GOT3 (cell line): ENCODE measurements at regions not wholly inside any gene's neighbourhood (a gene's known extent, or its start where the extent isn't known, plus 50 kb on each side); places are given as distances from the start of the nearest gene placed in this dataset.

ENCODE experiments used
- DNase-seq: peaks from one replicate; lab custom pipeline; 2025; ENCODE audit warnings: mixed read lengths; lab: John Stamatoyannopoulos, UW

- no peak for DNase-seq
These were observed 129.2 kb downstream of the RPS24 start for GRCh38 chr10:78162853-78163252.

DNA sequence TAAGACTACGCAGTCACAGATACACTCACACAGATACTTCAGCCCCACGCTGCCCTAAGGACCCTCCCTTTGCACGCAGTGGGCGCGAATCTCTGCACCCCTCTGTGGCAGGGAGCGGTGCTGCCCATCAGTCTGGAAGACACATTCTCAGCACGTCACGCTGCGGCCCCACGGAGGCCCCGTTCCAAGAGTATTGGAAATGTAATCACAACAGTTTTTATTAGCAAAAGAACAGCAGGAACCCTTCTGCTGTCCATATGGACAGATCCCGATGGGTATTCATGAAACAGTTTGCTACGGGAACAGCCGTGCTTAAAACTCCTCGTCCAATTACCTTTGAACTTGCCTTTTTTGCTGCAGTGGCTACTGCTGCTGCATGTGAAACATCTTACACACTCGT lies 131.0 kb downstream of the RPS24 start:
- no peak for DNase-seq

- DNase-seq, result no peak
These were observed 131.5 kb downstream of the RPS24 start for GRCh38 chr10:78165172-78165571.

DNA sequence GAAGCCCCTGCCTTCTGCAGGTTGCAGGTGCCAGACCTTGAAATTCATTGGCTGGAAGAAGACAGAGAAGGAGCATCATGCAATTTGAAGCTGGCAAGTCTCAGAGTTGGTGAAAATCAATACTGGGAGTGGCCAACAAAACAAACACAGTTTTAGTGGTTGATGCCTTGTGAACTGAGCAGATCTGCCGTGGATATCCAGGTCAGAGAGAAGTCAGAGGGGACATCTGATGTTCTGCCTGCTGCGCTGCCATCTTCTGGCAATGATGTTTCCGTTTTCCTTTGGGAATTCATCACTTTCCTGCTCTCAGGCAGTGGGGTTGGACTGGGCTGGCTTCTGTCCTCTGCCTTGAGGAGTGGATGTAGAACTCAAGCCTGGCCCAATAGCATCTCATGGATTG lies 132.0 kb downstream of the RPS24 start:
- no peak for DNase-seq

DNA sequence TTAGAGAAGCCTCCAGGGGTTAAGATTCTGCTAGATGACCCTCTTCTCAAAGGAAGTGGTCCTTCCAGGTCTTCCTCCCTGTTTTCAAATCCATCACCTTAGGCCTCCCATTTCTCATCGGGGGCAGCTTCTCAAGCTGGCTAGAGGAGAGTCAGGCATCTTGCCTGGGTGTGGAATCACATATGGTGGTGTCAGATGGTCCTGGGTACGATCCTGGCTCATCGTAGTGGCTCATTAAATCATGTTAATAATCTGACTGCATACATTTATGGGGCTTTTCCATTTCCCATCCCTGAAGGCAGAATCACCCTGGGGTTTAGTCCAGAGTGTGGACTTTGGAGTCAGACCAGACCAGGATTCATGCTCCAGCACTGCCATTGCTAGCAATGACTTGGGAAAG lies 132.6 kb downstream of the RPS24 start:
- DNase-seq, result no peak

- DNase-seq, result no peak
These were observed 135.6 kb downstream of the RPS24 start for GRCh38 chr10:78169214-78169613.

GRCh38 chr10:78170026-78170475 lies 136.4 kb downstream of the RPS24 start:
- no peak for DNase-seq

- DNase-seq, result no peak
These were observed 138.2 kb downstream of the RPS24 start for GRCh38 chr10:78171633-78172400.

DNA sequence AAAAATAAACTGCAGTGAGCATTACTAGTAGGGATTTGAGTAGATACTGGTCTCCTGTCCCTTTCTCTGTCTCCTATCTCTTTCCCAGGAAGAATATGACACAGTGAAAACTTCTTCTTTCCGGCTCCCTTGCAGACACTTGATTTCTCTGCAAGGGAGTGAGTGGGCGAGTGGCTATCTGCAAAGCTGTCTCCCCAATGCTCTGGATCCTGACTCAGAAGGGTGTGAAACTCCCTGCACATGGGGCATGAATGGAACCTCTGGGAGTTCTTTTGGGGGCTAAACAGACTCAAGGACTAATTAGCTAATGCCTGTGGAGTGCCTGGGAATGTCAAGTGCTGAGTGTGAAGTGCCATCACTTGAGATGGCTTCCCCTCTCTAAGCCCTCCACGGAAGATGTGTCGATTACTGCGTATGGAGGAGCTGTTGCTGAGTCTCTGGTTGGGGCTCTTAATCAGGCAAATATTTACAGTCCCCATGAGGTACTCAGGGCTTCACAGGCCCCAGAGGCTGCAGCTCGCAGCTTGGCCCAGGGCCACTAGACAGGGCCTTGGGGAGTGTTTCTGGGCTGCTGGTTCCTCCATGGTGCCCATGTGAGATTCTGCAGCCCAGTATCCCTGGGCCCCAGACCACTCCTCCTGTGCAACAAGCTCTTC lies 139.8 kb downstream of the RPS24 start:
- DNase-seq, result no peak

DNA sequence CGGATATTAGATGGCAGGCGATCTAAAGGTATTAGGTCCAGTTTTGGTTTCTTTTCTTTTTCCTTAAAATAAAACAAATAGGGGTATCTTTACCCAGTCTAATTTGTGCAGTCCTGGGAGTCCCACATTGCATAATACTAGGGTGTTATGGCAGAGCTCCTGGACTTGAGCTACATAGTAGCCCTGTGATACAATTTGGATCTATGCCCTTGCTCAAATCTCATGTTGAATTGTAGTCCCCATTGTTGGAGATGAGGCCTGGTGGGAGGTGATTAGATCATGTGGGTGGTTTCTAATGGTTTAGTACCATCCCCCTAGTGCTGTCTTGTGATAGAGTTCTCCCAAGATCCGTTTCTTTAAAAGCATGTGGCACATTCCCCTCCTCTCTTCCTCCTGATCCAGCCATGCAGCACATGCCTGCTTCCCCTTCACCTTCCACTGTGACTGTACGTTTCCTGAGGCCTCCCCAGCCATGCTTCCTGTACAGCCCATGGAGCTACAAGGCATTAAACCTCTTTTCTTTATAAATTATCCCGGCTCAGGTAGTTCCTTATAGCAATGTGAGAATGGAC lies 141.9 kb downstream of the RPS24 start:
- no peak for DNase-seq

DNA sequence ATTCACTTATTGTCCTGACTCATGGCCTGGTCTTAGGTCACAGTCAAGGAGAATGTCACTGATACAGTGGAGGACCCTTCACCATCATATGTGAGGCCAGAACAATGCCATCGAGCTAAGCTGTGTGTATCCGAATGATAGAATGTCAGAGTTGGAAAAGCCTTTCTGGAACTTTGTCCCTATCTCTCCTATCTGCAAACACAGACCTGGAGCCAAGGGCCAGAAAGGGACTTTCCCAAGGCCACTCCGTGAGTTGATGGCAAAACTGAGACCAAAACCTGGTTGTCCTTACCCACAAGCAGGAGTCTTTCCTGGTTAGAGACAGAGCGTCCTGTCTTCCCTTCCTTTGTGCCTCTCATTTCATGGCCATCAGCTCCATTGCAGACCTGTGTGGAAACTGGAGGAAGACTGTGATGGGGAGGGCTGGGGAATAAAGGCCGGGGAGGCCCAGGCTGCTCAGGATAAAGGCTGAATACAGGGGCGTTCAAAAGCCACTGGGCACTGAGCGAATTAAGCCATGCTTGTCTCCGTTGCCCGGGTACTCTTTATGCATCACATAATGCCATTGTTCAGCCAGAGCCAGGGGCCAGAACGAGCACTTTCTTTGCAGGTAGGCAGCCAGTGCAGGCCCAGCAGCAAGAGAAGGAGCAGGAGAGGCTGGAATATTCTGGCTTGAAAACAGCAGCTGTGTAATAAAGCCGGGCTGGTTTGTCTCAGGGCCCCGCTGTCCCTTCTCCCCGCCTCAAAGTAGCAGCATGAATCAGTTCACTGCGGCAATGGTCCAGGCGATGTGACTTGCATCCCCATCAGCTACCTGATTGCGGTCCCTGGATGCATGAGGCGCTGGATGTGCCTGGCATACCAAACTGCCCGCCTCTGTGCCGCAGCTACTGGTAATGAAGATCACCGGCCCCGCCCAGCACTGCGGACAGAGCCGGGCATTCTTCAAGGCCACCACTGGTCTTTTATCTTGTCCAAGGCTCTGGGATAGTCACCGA lies 143.0 kb downstream of the RPS24 start:
- DNase-seq, result no peak

DNA sequence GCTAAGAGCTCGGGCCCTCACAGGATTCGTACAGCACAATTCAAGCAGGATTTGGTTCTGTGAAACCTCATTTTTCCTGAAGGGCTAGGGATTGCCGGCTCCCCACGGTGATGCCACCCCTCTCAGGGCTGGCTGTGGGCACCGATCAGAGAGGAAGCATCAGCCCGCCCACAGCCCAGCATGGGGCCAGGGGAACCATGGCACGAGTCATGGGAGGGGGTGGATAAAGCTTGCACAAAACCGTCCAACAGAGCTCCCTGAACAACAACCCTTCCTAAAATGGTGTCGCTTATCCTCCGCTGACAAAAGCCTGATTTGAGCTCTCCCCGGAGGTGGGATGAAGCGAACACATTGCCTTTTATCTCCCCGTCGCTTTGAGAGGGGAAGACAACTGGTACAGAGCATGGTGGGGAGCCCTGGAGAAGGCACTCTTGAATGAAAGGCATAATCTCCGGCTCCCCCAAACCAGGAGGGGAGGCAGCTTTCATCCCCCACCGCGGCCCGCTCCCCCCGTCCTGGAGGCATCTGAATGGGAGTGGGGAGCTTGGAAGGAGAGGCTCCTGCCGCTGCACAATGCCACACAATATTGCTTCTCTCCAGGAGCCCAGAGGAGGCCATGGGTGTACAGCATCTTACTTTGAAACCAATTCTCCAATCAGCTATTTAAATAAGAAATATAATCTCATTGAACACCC lies 144.0 kb downstream of the RPS24 start:
- DNase-seq, result no peak

GRCh38 chr10:78178397-78178796 lies 144.7 kb downstream of the RPS24 start:
- no peak for DNase-seq

DNA sequence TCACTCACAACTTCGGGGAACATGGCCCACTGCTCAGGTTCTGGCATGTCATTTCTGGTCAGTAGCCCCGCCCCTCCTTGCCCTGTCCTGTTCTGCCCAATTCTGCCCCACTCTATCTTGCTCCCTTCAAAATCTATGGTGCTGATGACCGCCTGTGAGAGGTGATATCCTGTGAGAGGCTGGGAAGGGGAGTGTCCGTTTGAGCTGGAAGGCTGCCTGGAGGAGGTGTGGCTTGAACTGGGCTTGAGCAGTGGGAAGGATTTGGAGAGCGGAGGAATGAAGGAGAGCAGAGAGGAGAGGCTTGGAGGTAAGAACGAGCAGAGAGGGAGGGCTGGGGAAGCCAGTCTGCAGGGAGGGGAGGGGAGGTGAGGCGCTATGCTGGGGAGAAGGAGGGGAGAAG lies 145.3 kb downstream of the RPS24 start:
- DNase-seq, result no peak

DNA sequence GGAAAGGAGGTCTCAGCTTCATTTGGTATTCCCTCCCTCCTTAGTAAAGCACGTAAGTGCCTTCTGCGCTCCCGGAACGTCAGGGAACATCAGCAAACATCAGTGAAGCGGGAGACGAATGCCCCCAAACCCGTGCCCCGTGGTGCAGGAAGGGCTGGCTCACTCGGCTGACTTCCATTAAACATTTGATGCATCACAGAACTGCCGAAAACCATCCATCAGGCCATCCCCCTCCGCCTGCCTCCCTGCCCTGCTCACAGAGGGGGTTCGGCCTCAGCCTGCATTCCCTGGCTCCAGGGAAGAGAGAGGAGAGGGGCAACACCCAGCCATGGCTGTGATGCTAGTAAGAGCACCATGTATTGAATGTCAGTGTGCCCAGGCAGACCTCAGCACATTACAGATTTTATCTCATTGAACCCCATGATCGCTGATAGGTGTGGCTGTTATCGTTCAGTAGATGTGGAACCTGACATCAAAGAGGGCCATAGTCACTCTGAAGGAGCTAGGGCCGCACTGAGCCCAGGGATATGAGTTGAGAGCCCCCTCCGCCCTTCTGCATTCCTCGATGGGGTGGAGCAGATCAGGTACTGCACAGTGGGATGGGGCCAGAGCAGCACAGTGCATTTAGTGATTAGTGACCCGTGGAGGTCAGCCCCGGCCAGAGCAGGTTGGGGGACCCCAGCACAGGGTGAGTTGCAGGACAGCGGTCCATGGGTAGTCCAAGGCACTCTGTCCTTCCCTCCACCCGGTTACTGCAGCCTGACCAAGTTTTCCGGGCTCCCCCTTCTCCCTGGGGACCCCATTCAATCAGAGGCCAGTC lies 146.4 kb downstream of the RPS24 start:
- DNase-seq, result no peak

DNA sequence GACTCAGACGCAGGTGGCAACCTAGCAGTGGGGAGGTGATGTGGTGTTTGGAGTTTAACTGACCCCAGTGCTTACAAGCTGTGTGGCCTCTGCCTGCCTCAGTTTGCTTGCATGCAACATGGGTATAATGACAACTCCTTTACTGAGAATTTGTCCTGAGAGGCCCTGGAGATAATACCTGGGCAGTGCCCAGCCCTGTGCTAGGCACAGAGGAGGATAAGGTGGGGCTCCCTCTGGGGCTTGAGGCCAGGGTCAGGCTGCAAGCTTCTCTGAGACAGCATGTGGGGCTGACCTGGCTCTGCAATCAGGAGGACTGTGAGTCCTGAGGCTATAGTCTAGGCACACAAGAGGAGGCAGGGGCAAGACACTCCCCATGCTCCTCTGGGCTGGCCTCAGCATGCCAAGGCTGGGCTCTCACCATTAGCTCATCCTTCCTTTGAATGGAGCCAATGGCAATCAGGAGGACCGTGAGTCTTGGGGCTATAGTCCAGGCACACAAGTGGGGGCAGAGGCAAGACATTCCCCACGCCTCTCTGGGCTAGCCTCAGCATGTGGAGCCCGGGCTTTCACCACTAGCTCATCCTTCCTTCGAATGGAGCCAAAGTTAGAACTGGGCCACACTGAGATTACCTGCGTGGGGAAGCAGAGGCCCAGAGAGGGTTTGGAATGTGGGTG lies 147.9 kb downstream of the RPS24 start:
- DNase-seq, result no peak

- no peak for DNase-seq
These were observed 149.2 kb downstream of the RPS24 start for GRCh38 chr10:78182841-78183240.

GRCh38 chr10:78184851-78185692 lies 151.4 kb downstream of the RPS24 start:
- DNase-seq, result no peak

DNA sequence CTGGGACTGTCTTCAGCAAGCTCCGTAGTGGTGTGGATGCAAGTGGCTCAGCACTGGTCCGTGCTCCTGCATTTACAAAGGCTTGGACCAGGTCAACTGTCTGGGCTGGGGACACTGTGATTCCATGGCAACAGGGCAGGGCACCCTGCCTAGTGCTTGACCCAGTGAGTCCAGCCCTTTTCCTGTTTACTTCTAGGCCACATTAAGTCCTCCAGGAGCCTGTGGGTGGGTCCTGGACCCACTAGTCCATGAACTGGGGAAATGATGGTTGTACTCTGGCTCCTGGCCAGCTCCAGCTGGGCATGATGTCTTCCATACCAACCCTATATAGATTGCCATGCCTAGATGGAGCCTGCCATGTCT lies 152.0 kb downstream of the RPS24 start:
- no peak for DNase-seq
